ENCODE measurements at regions not wholly inside any gene's neighbourhood (a gene's known extent, or its start where the extent isn't known, plus 50 kb on each side); places are given as distances from the start of the nearest gene placed in this dataset.
"Not testable (repeated sequence)": the region's sequence is repeated elsewhere in the genome, so short reads cannot be mapped to it uniquely, and the experiment has no call there.

DNA sequence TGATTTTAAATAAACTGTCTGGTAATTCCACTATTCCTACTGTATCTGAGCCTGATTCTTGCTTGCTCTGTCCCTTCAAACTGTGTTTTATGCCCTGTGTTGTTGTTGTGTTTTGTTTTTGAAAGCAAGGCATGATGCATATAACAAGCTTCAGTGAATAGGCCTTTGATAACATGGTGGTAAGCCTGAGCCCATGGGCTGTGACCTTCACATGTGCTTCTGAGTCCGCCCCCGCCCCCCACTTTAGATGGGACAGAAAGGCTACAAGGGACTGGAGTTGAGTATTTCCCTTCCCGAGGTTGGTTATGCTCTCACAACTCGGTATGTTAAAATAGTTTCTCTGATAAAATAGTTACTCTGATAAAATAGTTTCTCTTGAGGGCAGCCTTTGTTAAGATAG lies 119.0 kb upstream of the WNT7A start:
- H3K27ac ChIP-seq, result no peak overlapping the region
- TF ChIP-seq, protein P1, sequence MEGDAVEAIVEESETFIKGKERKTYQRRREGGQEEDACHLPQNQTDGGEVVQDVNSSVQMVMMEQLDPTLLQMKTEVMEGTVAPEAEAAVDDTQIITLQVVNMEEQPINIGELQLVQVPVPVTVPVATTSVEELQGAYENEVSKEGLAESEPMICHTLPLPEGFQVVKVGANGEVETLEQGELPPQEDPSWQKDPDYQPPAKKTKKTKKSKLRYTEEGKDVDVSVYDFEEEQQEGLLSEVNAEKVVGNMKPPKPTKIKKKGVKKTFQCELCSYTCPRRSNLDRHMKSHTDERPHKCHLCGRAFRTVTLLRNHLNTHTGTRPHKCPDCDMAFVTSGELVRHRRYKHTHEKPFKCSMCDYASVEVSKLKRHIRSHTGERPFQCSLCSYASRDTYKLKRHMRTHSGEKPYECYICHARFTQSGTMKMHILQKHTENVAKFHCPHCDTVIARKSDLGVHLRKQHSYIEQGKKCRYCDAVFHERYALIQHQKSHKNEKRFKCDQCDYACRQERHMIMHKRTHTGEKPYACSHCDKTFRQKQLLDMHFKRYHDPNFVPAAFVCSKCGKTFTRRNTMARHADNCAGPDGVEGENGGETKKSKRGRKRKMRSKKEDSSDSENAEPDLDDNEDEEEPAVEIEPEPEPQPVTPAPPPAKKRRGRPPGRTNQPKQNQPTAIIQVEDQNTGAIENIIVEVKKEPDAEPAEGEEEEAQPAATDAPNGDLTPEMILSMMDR (conservative IDR thresholded peaks at IDR 0.05), result no peak
- TF ChIP-seq ZFX (IDR thresholded peaks at IDR 0.05), result no peak

DNA sequence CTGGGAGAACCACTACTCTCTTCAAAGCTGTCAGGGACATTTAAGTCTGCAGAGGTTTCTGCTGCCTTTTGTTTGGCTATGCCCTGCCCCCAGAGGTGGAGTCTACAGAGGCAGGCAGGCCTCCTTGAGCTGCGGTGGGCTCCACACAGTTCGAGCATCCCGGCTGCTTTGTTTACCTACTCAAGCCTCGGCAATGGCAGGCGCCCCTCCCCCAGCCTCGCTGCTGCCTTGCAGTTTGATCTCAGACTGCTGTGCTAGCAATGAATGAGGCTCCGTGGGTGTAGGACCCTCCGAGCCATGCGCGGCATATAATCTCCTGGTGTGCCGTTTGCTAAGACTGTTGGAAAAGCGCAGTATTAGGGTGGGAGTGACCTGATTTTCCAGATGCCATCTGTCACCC lies 115.3 kb upstream of the WNT7A start:
- H3K27ac ChIP-seq, result not testable (repeated sequence)

DNA sequence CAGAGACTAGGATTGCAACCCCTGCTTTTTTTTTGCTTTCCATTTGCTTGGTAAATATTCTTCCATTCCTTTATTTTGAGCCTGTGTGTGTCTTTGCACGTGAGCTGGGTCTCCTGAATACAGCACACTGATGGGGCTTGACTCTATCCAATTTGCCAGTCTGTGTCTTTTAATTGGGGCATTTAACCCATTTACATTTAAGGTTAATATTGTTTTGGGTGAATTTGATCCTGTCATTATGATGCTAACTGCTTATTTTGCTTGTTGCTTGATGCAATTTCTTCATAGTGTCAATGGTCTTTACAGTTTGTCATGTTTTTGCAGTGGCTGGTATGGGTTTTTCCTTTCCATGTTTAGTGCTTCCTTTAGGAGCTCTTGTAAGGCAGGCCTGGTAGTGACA lies 109.1 kb upstream of the WNT7A start:
- H3K27ac ChIP-seq, result not testable (repeated sequence)

DNA sequence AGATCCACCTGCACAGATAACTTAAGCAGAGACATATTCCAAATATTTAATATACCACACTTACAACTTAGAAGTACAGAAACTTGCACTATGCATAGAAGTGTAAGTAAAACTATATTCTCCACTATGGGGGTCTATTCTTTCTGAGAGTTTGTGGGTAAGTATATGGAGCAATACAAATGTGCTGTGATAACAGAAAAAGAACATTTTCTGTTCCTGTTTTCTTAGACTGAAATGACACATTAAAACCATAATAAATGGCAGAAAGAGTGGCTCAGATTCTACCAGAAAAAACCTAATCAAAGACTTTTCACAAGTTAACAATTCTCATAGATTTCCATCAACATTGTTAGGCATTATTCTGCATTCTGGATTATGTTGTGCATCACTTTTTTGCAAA lies 96.6 kb upstream of the WNT7A start:
- no peak overlapping the region for H3K27ac ChIP-seq
- TF ChIP-seq, protein P1 (conservative IDR thresholded peaks at IDR 0.05), result no peak
- TF ChIP-seq ZFX (IDR thresholded peaks at IDR 0.05), result no peak

DNA sequence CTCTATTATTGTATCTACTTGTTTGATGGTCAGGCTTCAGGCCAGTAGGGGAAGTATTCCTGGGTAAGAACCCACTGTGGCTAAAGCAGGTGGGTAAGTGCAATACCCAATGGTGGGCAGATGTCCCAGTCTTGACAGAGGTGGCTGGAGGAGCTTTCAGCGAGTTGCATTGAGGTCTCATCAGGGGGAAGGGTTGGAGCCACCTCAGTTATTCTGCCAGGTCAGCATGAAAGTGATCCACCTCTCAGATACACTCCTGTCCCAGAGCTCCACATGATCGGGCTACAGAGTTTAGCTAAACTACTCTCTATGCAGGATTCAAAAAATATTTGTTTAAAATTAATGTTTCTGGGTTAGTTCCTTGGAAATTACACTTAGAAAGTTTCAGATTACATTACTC lies 95.8 kb upstream of the WNT7A start:
- H3K27ac ChIP-seq, result no peak overlapping the region
- TF ChIP-seq ZFX (IDR thresholded peaks at IDR 0.05), result no peak
- TF ChIP-seq, protein P1 (conservative IDR thresholded peaks at IDR 0.05), result no peak

DNA sequence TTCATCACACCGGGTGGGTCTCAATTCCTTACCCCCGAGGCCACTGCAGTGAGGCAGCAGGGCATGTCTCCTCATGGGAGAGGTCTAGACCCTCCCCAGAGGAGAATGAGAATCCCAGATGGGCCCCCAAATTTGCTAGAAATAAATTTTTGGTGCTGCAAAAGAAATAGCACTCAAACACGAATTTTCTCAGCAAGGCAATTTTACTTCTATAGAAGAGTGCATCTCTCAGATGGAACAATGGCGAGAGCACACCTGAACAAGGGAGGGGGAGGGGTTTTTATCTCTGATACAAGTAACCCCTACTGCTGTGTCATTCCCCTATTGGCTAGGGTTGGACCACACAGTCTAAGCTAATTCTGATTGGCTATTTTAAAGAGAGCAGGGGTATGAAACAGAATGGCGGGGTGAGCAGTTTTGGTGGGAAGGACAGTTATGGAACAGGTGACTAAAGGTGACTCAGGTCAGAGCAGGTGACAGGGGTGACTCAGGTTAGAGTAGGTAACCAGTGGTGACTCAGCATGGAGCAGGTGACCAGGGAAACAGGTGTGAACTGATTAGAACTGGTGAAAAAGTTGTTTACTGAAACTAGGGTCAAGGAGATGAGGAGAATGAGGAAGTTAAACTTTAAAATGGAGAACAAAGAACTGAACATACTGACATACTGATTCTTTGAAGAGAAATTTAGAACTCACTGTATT lies 93.0 kb upstream of the WNT7A start:
- TF ChIP-seq ZFX (IDR thresholded peaks at IDR 0.05), result no peak
- TF ChIP-seq, protein P1 (conservative IDR thresholded peaks at IDR 0.05), result no peak
- no peak overlapping the region for H3K27ac ChIP-seq

DNA sequence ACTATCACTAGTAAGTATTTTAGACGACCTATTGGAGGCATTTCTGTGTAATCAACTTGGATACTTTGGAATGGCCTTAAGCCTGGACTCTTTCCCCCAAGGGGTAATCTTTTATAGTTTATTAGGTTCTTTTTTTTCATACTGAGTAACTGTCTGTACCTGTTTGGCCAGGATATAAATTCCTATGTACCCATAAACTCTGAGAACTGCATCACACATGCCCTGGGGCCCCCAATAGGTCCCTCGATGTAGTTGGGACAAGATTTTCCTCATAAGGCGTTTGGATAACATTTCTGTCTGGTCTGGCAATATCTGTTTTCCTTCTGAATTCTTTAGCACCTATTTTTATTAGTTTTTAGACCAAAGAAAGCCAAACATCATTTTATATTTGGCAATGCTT lies 86.4 kb upstream of the WNT7A start:
- TF ChIP-seq, protein P1 (conservative IDR thresholded peaks at IDR 0.05), result no peak
- no peak for TF ChIP-seq ZFX (IDR thresholded peaks at IDR 0.05)
- H3K27ac ChIP-seq, result no peak overlapping the region

DNA sequence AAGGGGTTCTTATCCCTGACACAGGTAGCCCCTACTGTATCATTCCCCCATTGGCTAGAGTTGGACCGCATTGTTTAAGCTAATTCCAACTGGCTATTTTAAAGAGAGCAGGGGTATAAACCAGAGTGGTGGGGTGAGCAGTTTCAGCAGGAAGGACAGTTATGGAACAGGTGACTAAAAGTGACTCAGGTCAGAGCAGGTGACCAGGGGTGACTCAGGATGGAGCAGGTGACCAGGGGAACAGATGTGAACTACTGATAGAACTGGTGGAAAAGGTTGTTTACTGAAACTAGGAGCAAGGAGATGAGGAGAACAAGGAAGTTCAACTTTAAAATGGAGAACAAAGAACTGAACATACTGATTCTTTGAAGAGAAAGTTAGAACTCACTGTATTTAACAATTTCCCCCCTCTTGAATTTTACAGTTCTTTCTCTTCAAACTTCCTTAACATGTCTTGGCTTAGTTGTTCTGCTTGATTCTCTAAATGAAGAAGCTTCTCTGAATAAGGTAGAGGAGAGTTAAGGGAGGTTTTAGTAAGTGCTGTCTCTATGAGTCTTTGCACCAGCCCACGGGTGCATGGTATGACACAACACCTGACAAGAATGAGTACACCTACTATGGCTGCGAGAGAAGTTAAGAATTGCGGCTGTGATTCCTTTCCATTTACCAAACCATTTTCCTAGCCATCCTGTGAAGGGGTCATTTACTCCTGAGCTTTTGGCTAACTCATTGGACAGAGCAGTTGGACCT lies 83.4 kb upstream of the WNT7A start:
- no peak overlapping the region for H3K27ac ChIP-seq
- no peak for TF ChIP-seq ZFX (IDR thresholded peaks at IDR 0.05)
- TF ChIP-seq, protein P1 (conservative IDR thresholded peaks at IDR 0.05), result no peak
